ENCODE measurements at regions not wholly inside any gene's neighbourhood (a gene's known extent, or its start where the extent isn't known, plus 50 kb on each side); places are given as distances from the start of the nearest gene placed in this dataset.

DNA sequence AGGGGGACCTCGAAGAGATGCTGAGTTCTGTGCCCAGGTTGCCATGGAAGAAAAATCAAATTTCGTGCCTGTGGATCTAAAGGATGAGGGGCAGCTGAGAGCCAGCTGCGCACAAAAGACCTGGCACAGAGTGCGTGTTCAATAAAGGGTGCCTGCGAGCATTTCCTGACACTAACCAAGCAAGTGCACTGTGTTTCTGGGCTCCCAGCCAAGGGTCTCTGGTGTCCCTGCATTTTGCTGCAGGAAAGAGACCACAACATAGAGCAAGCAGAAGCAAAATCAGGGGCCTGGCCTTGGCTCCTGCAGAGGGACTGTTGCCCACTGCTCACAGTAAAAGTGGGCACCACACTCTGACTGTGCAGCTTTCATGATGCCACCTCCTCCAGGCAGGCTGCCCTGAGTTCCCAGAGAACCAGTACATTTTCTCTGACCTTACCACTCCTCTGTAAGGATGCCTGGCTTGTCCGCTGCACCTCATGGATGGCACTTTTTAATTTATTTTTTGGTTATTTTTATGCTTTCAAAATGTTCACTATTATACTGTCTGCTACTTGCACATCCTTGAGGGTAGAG lies 70.8 kb upstream of the GPR12 start:
- DNase-seq (ENCODE audit: low read depth in 2 of 2): no peak

DNA sequence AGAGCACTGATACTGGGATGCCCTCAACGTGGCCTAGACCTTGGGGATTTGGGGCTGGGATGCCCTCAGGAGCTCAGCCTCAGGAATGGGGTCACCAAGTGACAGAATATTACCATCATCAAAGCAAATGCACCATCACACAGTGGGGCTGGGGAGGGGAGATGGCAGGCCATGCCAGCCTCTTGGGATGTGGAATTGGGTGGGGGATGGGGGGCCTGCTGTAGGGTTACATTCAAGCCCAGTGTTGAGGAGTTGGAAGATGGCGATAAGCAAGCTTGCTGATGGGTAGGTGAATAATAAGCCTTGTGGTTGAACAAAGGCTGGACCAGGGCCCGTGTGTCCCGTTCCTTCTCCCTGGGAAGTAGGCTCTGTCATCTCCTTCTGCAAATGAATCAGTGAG lies 69.1 kb upstream of the GPR12 start:
- no peak for DNase-seq (ENCODE audit: low read depth in 2 of 2)

DNA sequence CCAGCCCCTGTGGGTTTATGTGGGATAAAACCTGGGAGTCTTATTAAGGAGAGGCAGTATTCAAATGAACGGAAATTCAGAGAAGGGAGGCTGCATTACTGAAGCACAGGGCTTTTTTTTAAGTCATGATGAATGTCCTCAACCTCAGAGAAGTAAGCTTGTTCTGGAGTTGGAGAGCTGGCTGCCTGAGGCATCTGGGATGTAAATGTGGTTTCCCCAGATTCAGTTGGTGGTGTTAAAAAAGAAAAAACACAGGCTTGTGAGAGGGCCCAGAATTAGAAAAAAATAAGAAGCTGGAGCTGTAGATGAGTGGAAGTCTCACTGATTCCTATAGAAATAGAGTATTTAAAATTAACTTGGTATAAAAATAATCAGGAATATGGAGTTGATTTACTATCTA lies 64.0 kb upstream of the GPR12 start:
- DNase-seq (ENCODE audit: low read depth in 2 of 2): no peak

DNA sequence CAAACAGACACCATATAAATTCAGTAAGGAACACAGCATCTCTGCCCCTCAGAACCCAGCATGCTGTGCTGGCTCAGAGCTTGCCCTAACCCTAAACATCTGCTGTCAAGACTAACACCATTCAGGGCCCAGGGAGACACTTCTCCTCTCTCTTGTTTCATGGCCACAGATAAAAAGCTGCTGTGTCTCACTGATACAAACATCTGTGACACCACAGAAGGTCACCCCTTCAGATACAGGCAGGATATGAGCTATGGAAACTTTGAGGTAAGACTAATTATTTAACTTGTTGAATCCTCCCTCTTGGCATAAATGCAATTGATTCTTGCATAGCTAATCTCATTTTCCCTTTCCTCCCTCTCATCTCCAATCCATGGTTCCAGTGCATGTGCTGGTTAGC lies 61.6 kb upstream of the GPR12 start:
- DNase-seq (ENCODE audit: low read depth in 2 of 2): no peak

DNA sequence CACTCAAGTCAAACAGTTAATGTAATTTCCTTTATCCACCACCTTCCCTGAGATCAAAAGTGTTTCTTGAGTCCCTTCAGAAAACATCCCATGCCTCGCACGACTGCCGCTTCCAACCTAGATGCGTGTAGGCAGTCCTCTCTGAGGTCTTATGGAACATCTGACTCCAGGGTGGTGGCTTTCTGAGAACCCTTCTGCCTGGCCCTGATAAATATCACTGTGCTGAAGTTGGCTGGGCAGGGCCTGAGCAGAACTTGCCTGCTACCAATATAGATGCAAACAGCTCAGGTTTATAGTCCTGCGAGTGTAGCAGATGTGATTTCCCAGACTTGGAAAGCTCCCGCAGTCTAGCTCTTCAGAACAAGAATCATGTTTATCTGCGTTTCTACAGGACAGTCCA lies 61.1 kb upstream of the GPR12 start:
- no peak for DNase-seq (ENCODE audit: low read depth in 2 of 2)

DNA sequence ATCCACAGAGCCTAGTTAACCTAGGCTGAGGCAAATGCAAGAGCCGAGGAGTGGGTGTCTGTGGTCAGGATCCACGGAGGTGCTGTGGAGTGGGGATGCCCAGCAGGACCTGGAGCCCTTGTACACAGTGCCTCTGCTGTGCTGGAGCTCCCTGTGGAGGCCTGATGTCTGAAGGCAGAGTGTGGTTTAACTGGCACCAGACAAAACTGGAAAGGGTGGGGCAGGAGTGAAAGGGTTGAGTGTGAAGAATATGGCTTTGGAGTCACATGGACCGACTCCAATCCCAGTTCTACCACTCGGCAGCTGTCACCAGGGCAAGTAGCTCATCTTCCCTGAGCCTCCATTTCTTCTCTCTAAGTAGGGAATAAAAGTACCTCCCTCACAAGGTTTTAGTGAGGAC lies 60.3 kb upstream of the GPR12 start:
- no peak for DNase-seq (ENCODE audit: low read depth in 2 of 2)

DNA sequence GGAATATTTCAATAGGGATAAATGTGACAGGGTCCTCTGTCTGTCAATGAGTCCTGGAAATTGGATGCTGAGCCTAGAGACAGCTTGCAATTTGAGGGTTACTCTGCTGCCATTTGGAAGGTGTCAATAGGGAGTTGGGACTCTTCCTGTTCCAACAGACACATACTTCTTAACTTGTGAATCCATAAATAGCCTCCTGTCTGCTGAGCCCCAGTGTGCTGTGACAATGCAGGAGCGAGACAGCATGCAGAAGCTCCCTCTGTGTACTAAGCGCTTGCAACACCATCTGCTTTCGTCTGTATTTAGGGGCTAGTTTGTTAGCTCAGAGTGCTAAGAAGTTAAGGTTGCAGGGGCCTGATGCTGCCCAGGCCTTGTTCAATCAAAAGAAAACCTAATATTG lies 58.5 kb upstream of the GPR12 start:
- DNase-seq (ENCODE audit: low read depth in 2 of 2): no peak

DNA sequence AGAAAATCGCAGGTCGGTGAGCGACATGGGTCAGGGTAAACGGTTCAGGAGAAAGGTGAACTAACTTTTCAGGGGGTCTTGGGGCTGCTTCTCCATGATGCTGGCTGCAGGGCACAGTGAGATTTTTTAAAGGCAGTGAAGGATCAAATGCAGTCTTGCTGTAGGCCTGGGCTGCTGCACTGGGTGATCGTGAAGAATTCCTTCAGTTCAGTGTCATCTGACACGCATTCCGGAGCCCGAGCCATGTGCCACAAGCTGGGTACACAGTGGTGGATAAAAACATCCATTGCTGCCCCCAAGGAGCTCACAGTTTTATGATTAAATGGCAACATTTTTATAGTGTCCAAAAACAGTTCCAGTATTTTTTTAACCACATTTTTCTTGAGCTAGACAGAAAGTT lies 56.3 kb upstream of the GPR12 start:
- no peak for DNase-seq (ENCODE audit: low read depth in 2 of 2)

DNA sequence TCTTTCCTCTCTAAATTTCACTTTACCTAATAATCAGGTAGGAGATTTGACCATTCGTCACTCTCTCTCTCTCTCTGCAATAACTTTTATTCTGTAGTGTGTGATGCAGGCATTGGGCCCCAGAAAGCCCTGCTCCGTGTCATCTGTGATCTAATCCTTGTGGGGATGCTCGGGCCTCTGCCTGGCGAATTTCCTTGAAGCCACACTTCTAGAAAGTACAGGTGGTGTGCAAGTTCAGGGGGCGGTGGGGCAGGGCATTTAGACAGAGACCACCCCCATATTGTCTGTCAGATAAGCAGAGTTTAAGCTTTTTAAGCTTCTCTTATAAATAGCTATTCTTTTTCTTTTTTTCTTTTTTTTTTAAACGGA lies 53.4 kb upstream of the GPR12 start:
- DNase-seq (ENCODE audit: low read depth in 2 of 2): no peak

DNA sequence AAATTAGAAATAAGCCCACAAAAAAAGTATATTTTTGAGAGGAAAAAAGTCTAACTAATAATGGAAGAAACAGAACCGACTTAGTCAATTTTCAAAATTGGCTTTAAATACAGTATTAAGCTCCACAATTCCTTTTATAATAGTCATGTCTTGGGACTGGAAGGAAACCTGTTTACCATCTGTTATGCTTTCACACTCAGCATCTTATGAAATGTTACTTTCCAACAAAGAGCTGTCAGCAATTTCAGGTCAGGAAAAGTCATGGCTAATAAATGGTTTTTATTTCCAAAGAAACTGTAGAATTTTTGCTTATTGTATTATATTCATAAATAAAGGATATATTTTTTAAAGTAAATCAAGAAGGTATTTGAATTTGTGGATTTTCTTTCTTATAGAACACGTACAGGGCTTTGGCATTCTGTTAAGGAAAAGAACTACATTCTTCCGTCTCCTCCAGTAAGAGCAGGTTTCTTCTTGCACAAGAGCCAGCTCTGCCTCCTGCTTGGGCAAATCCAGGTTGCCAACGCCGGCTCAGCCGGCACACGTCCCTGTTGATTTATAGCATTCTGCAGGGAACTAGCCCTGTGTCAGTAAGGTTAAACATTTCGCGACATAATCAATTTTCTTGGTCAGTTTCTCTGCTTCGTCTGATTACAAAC lies 52.9 kb upstream of the GPR12 start:
- no peak for DNase-seq (ENCODE audit: low read depth in 2 of 2)

DNA sequence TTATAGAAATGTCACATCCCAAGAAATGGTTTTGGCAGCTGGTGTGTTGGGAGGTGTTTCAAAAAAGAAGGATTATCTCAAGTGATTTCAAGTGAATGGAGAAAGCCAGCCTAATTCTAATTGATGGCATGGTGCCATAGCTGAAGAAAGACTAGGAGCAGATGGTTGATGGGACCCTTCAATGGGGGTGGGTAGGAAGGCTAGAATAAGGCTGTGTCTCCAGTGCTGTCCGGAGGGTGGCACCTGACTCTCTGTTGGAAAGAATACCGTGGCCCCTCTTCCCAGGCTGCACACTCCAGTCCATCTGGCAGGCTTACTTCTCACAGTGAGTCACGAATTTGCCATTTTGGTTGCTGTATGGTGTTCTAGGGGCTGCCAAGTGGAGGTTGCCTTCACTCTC lies 51.0 kb upstream of the GPR12 start:
- DNase-seq (ENCODE audit: low read depth in 2 of 2): no peak
